Superior temporal gyrus (tissue), 1 donor: ENCODE measurements at regions not wholly inside any gene's neighbourhood (a gene's known extent, or its start where the extent isn't known, plus 50 kb on each side); places are given as distances from the start of the nearest gene placed in this dataset.
"Not testable (repeated sequence)": the region's sequence is repeated elsewhere in the genome, so short reads cannot be mapped to it uniquely, and the experiment has no call there.

Experiments
- DNase-seq: peaks from one replicate; pipeline ENCODE4 v3.0.0-alpha.2; 2016; ENCODE audit errors: extremely low spot score

GRCh38 chr14:88064841-88065240 is 59.9 kb downstream of the GPR65 start:
- no peak for DNase-seq

GRCh38 chr14:88069677-88070076 is 64.7 kb downstream of the GPR65 start:
- DNase-seq, result no peak

GRCh38 chr14:88075269-88075981 is 70.5 kb downstream of the GPR65 start:
- no peak for DNase-seq

- no peak for DNase-seq
These were observed 73.6 kb downstream of the GPR65 start for GRCh38 chr14:88078525-88078924.

- no peak for DNase-seq
These were observed 74.7 kb downstream of the GPR65 start for GRCh38 chr14:88079624-88080023.

- no peak for DNase-seq
These were observed 80.8 kb downstream of the GPR65 start for GRCh38 chr14:88085736-88086135.

- peak; percentile 17 for DNase-seq
These were observed 84.5 kb downstream of the GPR65 start for GRCh38 chr14:88089445-88089844.

GRCh38 chr14:88092529-88092928 is 87.6 kb downstream of the GPR65 start:
- DNase-seq, result no peak

GRCh38 chr14:88095791-88096190 is 90.9 kb downstream of the GPR65 start:
- no peak for DNase-seq

- DNase-seq, result no peak
These were observed 93.2 kb downstream of the GPR65 start for GRCh38 chr14:88098163-88098562.

GRCh38 chr14:88104710-88105109 is 99.8 kb downstream of the GPR65 start:
- no peak for DNase-seq

- no peak for DNase-seq
These were observed 101.4 kb downstream of the GPR65 start for GRCh38 chr14:88106377-88106776.

GRCh38 chr14:88127669-88128068 is 122.7 kb downstream of the GPR65 start:
- DNase-seq, result not testable (repeated sequence)

- DNase-seq, result no peak
These were observed 123.9 kb downstream of the GPR65 start for GRCh38 chr14:88128816-88129215.

- DNase-seq, result peak; percentile 77
These were observed 124.5 kb downstream of the GPR65 start for GRCh38 chr14:88129306-88130056.

- no peak for DNase-seq
These were observed 125.1 kb downstream of the GPR65 start for GRCh38 chr14:88130057-88130432.
